HCT116 (cell line): ENCODE measurements at regions not wholly inside any gene's neighbourhood (a gene's known extent, or its start where the extent isn't known, plus 50 kb on each side); places are given as distances from the start of the nearest gene placed in this dataset.

Source experiments
- ATAC-seq: fragments of 200-7000 bp; cut with Tn5 transposase; 2 replicates; pipeline ENCODE4 v1.9.1; 2020; ENCODE audit warnings: mild to moderate bottlenecking, moderate library complexity
- BruUV-seq: library from RNA; stranded (reverse); fragments of 400-500 nt; replicated peaks from 2 replicates; lab custom pipeline; 2021; lab: Mats Ljungman, UMichigan
- CTCF ChIA-PET: fragments of 300-600 bp; sonication (Branson Sonifier 250); formaldehyde crosslinking; loops from one replicate; lab custom pipeline; 2021; ENCODE audit warnings: antibody characterized with exemption; lab: Charles Lee
- POLR2A ChIA-PET: fragments of 300-600, 350-600 bp; sonication (Branson Sonifier 250); formaldehyde crosslinking; loops from one replicate; lab custom pipeline; 2021; ENCODE audit warnings: antibody characterized with exemption; lab: Charles Lee
- RAD21 ChIA-PET, 2 experiments: fragments of 300-600 bp; sonication (Branson Sonifier 250); formaldehyde crosslinking; loops; one replicate each; lab custom pipeline; 2023; ENCODE audit warnings: low total read pairs in 2 of 2; ENCODE audit not compliant: uncharacterized antibody in 2 of 2, unreplicated experiment in 2 of 2, low non-redundant PET in 1 of 2; lab: Charles Lee
- DNase-seq: peaks from one replicate; pipeline ENCODE4 v3.0.0-alpha.2; 2010; ENCODE audit warnings: low read depth, low spot score
- H2AFZ ChIP-seq: fragments of 200-600 bp; shearing (Covaris generic), sonication (generic); 2 replicates; pipeline ENCODE4 v1.6.1; 2017; ENCODE audit warnings: low read depth, mixed run types, mixed read lengths, antibody characterized with exemption, low read length; ENCODE audit not compliant: poor library complexity, severe bottlenecking
- H3K27ac ChIP-seq: 2 replicates; pipeline ENCODE4 v1.5.1; 2012; ENCODE audit warnings: low read depth, low read length
- H3K27me3 ChIP-seq: fragments of 200-600 bp; sonication (generic); 2 replicates; pipeline ENCODE4 v1.6.1; 2016; ENCODE audit warnings: mixed run types, low read length, mixed read lengths; ENCODE audit not compliant: insufficient read depth
- H3K36me3 ChIP-seq, 2 experiments: fragments of 200-500 bp in 1 of 2; fragments of 200-600 bp in 1 of 2; sonication (Bioruptor generic) in 1 of 2; sonication (generic) in 1 of 2; 2 replicates each; pipeline versions ENCODE4 v1.5.1 to v1.6.1; 2014 to 2016; ENCODE audit warnings: low read length in 2 of 2, inconsistent platforms in 1 of 2, mixed read lengths in 1 of 2, mixed run types in 1 of 2; ENCODE audit not compliant: insufficient read depth in 2 of 2, control insufficient read depth in 1 of 2
- H3K4me1 ChIP-seq, 2 experiments: fragments of 200-600 bp in 1 of 2; sonication (generic) in 1 of 2; 2 replicates each; pipeline versions ENCODE4 v1.5.1 to v1.6.1; 2012 to 2017; ENCODE audit warnings: low read length in 2 of 2, inconsistent platforms in 1 of 2, mild to moderate bottlenecking in 1 of 2, mixed read lengths in 1 of 2, mixed run types in 1 of 2, moderate library complexity in 1 of 2; ENCODE audit not compliant: insufficient read depth in 2 of 2, control insufficient read depth in 1 of 2
- H3K4me2 ChIP-seq: fragments of 200-600 bp; sonication (generic); 2 replicates; pipeline ENCODE4 v1.6.1; 2017; ENCODE audit warnings: mixed run types, low read length, mixed read lengths
- H3K4me3 ChIP-seq, 2 experiments: fragments of 200-600 bp in 1 of 2; sonication (generic) in 1 of 2; replicated peaks in 1 of 2; 2 replicates each; pipeline ENCODE4 v1.5.1; 2011 to 2016; ENCODE audit warnings: low read length in 2 of 2, control low read depth in 1 of 2, low read depth in 1 of 2, mild to moderate bottlenecking in 1 of 2, mixed read lengths in 1 of 2, mixed run types in 1 of 2
- H3K79me2 ChIP-seq: fragments of 200-600 bp; sonication (generic); 2 replicates; pipeline ENCODE4 v1.6.1; 2017; ENCODE audit warnings: mild to moderate bottlenecking, mixed run types, low read length, moderate library complexity, mixed read lengths; ENCODE audit not compliant: insufficient read depth
- H3K9ac ChIP-seq: fragments of 200-600 bp; sonication (generic); 2 replicates; pipeline ENCODE4 v1.6.1; 2016; ENCODE audit warnings: low read length, mixed read lengths
- H3K9me2 ChIP-seq: fragments of 200-600 bp; sonication (generic), shearing (Covaris generic); 2 replicates; pipeline ENCODE4 v1.6.1; 2017; ENCODE audit warnings: mixed run types, mild to moderate bottlenecking, moderate library complexity; ENCODE audit not compliant: insufficient read depth
- H3K9me3 ChIP-seq, 2 experiments: fragments of 200-500 bp in 1 of 2; fragments of 200-600 bp in 1 of 2; sonication (Bioruptor generic) in 1 of 2; sonication (generic) in 1 of 2; 2 replicates each; pipeline ENCODE4 v1.6.1; 2014 to 2017; ENCODE audit warnings: low read length in 2 of 2, mixed read lengths in 2 of 2, inconsistent platforms in 1 of 2, low read depth in 1 of 2, mild to moderate bottlenecking in 1 of 2, mixed run types in 1 of 2, moderate library complexity in 1 of 2; ENCODE audit not compliant: control insufficient read depth in 1 of 2, insufficient read depth in 1 of 2
- H4K20me1 ChIP-seq: fragments of 200-600 bp; sonication (generic), shearing (Covaris generic); 2 replicates; pipeline ENCODE4 v1.6.1; 2017; ENCODE audit warnings: mixed run types, mild to moderate bottlenecking, moderate library complexity; ENCODE audit not compliant: insufficient read depth
- CEBPB ChIP-seq: IDR thresholded peaks from 2 replicates; pipeline ENCODE4 v1.6.1; 2012; ENCODE audit warnings: low read depth
- CTCF ChIP-seq, 3 experiments: fragments of 200-600 bp in 1 of 3; sonication (generic) in 1 of 3; IDR thresholded peaks in 2 of 3; conservative IDR thresholded peaks in 1 of 3; 2 replicates each; pipeline ENCODE4 v1.5.1; 2012 to 2017; ENCODE audit warnings: low read depth in 2 of 3, low read length in 2 of 3, antibody characterized with exemption in 1 of 3, borderline replicate concordance in 1 of 3, control low read depth in 1 of 3, mild to moderate bottlenecking in 1 of 3, mixed read lengths in 1 of 3, mixed run types in 1 of 3, moderate library complexity in 1 of 3; ENCODE audit not compliant: insufficient read depth in 1 of 3
- EGR1 ChIP-seq: IDR thresholded peaks from 2 replicates; pipeline ENCODE4 v1.6.1; 2012; ENCODE audit warnings: low read depth
- POLR2A ChIP-seq: IDR thresholded peaks from 2 replicates; pipeline ENCODE4 v1.7.0; 2011; ENCODE audit warnings: borderline replicate concordance; ENCODE audit not compliant: insufficient read depth, insufficient read length; ENCODE audit errors: extremely low read depth
- RAD21 ChIP-seq: IDR thresholded peaks from 2 replicates; pipeline ENCODE4 v1.6.1; 2012; ENCODE audit warnings: low read depth, mild to moderate bottlenecking
- SIN3A ChIP-seq: IDR thresholded peaks from 2 replicates; pipeline ENCODE4 v1.6.1; 2012; ENCODE audit warnings: low read depth
- SP1 ChIP-seq: IDR thresholded peaks from 2 replicates; pipeline ENCODE4 v1.6.1; 2012; ENCODE audit warnings: low read depth
- ZFX ChIP-seq: fragments of 450-650 bp; IDR thresholded peaks from 2 replicates; pipeline ENCODE4 v1.6.1; 2017
- intact Hi-C: fragments of 100-400 bp; cut with micrococcal nuclease; formaldehyde crosslinking; loops from 2 replicates; pipeline ENCODE4 v1.10.0; 2022

DNA sequence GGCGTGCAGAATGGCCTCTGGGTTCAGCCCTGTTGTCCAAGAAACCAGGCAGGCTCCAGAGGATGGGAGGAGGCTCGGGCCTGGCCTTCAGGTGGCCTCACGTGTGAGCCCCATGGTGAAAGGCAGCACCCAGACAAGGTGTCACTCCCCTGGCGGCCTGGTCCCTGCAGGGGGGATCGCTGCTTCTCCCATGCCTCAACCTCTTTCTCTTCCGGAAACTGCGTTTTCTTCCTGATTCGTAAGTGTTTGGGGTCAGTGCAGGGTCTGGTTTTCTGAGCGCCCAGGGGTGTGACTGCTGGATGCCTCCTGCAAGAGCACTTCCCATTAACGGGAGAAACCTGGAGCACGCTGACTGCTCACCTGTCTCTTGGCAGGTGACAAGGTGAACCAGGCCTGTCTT, 70.0 kb upstream of the CIBAR2 start:
- intact Hi-C loops = no loop called here
- DNase-seq (no peak), ATAC-seq (no peak)
- CTCF ChIA-PET = no interaction called here
- Histone ChIP-seq H3K27ac (no peak overlapping the region), H2AFZ (no peak overlapping the region), H3K4me1 (no peaks in the 10 kb centered on the region), H4K20me1 (no peaks in the 10 kb centered on the region; the same call in 1 of the 2 replicates), H3K9ac (no peak overlapping the region), H3K9me3 (peaks cover 17 to 21% of the 10 kb centered on the region in 2 experiments; a peak in 2 of 4 replicates), H3K79me2 (peaks cover 59% of the 10 kb centered on the region), H3K9me2 (no peaks in the 10 kb centered on the region), H3K4me3 (no peak overlapping the region), H3K4me2 (no peak overlapping the region)
- RAD21 ChIA-PET = no interaction called here
- BruUV-seq = no TSS peak
- POLR2A ChIA-PET = no interaction called here
- TF ChIP-seq CEBPB (no peak), SP1 (no peak), ZFX (no peak), CTCF (IDR thresholded peaks at IDR 0.05 in 2 of 3, conservative IDR thresholded peaks at IDR 0.05 in 1 of 3; ENCODE audit: borderline replicate concordance in 1 of 3, insufficient read depth in 1 of 3, low read depth in 2 of 3, low read length in 2 of 3) (no peak), EGR1 (no peak), POLR2A (no peak), SIN3A (no peak)
- TF ChIP-seq, all 23 proteins: peak for 0
- Histone ChIP-seq H3K36me3 (peaks cover 0 to 37% of the 10 kb centered on the region in 2 experiments; a peak in 2 of 4 replicates), H3K27me3 (no peaks in the 10 kb centered on the region)

- ChIA-PET POLR2A (no interaction called here), RAD21 (no interaction called here)
- Histone ChIP-seq H3K4me3 (no peak overlapping the region), H3K9ac (no peak overlapping the region), H3K27me3 (no peaks in the 10 kb centered on the region), H3K9me3 (peaks cover 17 to 21% of the 10 kb centered on the region in 2 experiments; a peak in 2 of 4 replicates), H3K4me1 (no peaks in the 10 kb centered on the region), H3K9me2 (no peaks in the 10 kb centered on the region), H3K79me2 (peaks cover 54% of the 10 kb centered on the region), H4K20me1 (no peaks in the 10 kb centered on the region; the same call in 1 of the 2 replicates)
- no peak for DNase-seq
- intact Hi-C loops = no loop called here
- BruUV-seq = no TSS peak
- no peak for ATAC-seq
- TF ChIP-seq RAD21 = no peak
- no peak for TF ChIP-seq SIN3A
- TF ChIP-seq, all 23 proteins: peak for 0
- Histone ChIP-seq H3K36me3 (peaks cover 0 to 37% of the 10 kb centered on the region in 2 experiments; a peak in 2 of 4 replicates), H2AFZ (no peak overlapping the region), H3K4me2 (no peak overlapping the region), H3K27ac (no peak overlapping the region)
- CTCF ChIA-PET = no interaction called here
Measured at GRCh38 chr16:85182774-85183173, 70.5 kb upstream of the CIBAR2 start.
